ENCODE measurements at regions not wholly inside any gene's neighbourhood (a gene's known extent, or its start where the extent isn't known, plus 50 kb on each side); places are given as distances from the start of the nearest gene placed in this dataset.

- Histone ChIP-seq H3K9ac (ENCODE audit: low read length) (no peak overlapping the region), H3K4me3 (ENCODE audit: insufficient read depth, low read length, poor library complexity, severe bottlenecking) (no peak overlapping the region), H3K9me3 (ENCODE audit: insufficient read depth, low read length) (no peaks in the 10 kb centered on the region), H3F3A (ENCODE audit: insufficient read depth) (no peaks in the 10 kb centered on the region), H3K79me2 (ENCODE audit: insufficient read depth, low read length) (no peaks in the 10 kb centered on the region), H3K9me2 (replicated peaks; ENCODE audit: insufficient read depth, low read length) (no peaks in the 10 kb centered on the region), H3K4me2 (ENCODE audit: low read depth, low read length, poor library complexity, severe bottlenecking) (no peak overlapping the region), H4K20me1 (ENCODE audit: low read depth, low read length) (no peaks in the 10 kb centered on the region), H3K36me3 (ENCODE audit: low read length) (no peaks in the 10 kb centered on the region), H2AFZ (ENCODE audit: low read depth, low read length, severe bottlenecking) (no peak overlapping the region), H3K27me3 (ENCODE audit: low read length) (no peaks in the 10 kb centered on the region), H3K27ac (ENCODE audit: low read depth, low read length) (no peak overlapping the region)
- TF ChIP-seq CTCF (IDR thresholded peaks at IDR 0.05; ENCODE audit: insufficient read depth, low read length, poor library complexity, severe bottlenecking): no peak
- TF ChIP-seq EZH2phosphoT487 (conservative IDR thresholded peaks at IDR 0.05; ENCODE audit: low read length): no peak
These were observed 663.0 kb downstream of the KCNA4 start for GRCh38 chr11:29353833-29354232.

GRCh38 chr11:29352273-29352795, 664.5 kb downstream of the KCNA4 start:
- Histone ChIP-seq H3K27ac (ENCODE audit: low read depth, low read length) (no peak overlapping the region), H3K4me3 (ENCODE audit: insufficient read depth, low read length, poor library complexity, severe bottlenecking) (no peak overlapping the region), H3K27me3 (ENCODE audit: low read length) (no peaks in the 10 kb centered on the region), H3K4me2 (ENCODE audit: low read depth, low read length, poor library complexity, severe bottlenecking) (no peak overlapping the region), H2AFZ (ENCODE audit: low read depth, low read length, severe bottlenecking) (no peak overlapping the region), H3K9ac (ENCODE audit: low read length) (no peak overlapping the region), H3F3A (ENCODE audit: insufficient read depth) (no peaks in the 10 kb centered on the region), H3K9me3 (ENCODE audit: insufficient read depth, low read length) (no peaks in the 10 kb centered on the region), H3K9me2 (replicated peaks; ENCODE audit: insufficient read depth, low read length) (no peaks in the 10 kb centered on the region), H4K20me1 (ENCODE audit: low read depth, low read length) (no peaks in the 10 kb centered on the region), H3K36me3 (ENCODE audit: low read length) (no peaks in the 10 kb centered on the region), H3K79me2 (ENCODE audit: insufficient read depth, low read length) (no peaks in the 10 kb centered on the region)
- TF ChIP-seq EZH2phosphoT487 (conservative IDR thresholded peaks at IDR 0.05; ENCODE audit: low read length) (no peak), CTCF (IDR thresholded peaks at IDR 0.05; ENCODE audit: insufficient read depth, low read length, poor library complexity, severe bottlenecking) (no peak)

GRCh38 chr11:29351301-29351873, 665.4 kb downstream of the KCNA4 start:
- Histone ChIP-seq H3K79me2 (ENCODE audit: insufficient read depth, low read length) (no peaks in the 10 kb centered on the region), H3K9ac (ENCODE audit: low read length) (no peak overlapping the region), H4K20me1 (ENCODE audit: low read depth, low read length) (no peaks in the 10 kb centered on the region), H2AFZ (ENCODE audit: low read depth, low read length, severe bottlenecking) (no peak overlapping the region), H3K27ac (ENCODE audit: low read depth, low read length) (no peak overlapping the region), H3K9me3 (ENCODE audit: insufficient read depth, low read length) (no peaks in the 10 kb centered on the region), H3K4me2 (ENCODE audit: low read depth, low read length, poor library complexity, severe bottlenecking) (no peak overlapping the region), H3K4me3 (ENCODE audit: insufficient read depth, low read length, poor library complexity, severe bottlenecking) (no peak overlapping the region), H3K27me3 (ENCODE audit: low read length) (no peaks in the 10 kb centered on the region), H3F3A (ENCODE audit: insufficient read depth) (no peaks in the 10 kb centered on the region), H3K36me3 (ENCODE audit: low read length) (no peaks in the 10 kb centered on the region), H3K9me2 (replicated peaks; ENCODE audit: insufficient read depth, low read length) (no peaks in the 10 kb centered on the region)
- TF ChIP-seq EZH2phosphoT487 (conservative IDR thresholded peaks at IDR 0.05; ENCODE audit: low read length) (no peak), CTCF (IDR thresholded peaks at IDR 0.05; ENCODE audit: insufficient read depth, low read length, poor library complexity, severe bottlenecking) (no peak)

All from SU-DHL-6 (cell line).